SK-N-SH treated with all-trans-retinoic acid at 6 μM for 48 hours (cell line): ENCODE measurements at regions not wholly inside any gene's neighbourhood (a gene's known extent, or its start where the extent isn't known, plus 50 kb on each side); places are given as distances from the start of the nearest gene placed in this dataset.

ENCODE experiments used
- ARNTL ChIP-seq: fragments of 450-650 bp; formaldehyde crosslinking; IDR thresholded peaks from 2 replicates; pipeline ENCODE4 v1.5.0; 2020; ENCODE audit warnings: low read depth, mild to moderate bottlenecking, moderate library complexity, borderline replicate concordance
- ESRRG ChIP-seq: fragments of 250-450 bp; sonication (Bioruptor Pico); IDR thresholded peaks from 2 replicates; pipeline ENCODE4 v1.6.1; 2021; ENCODE audit warnings: mild to moderate bottlenecking
- PPARA ChIP-seq: fragments of 250-450 bp; sonication (Bioruptor Pico); IDR thresholded peaks from 2 replicates; pipeline ENCODE4 v1.5.0; 2020; ENCODE audit warnings: mild to moderate bottlenecking, borderline replicate concordance
- RARB ChIP-seq: fragments of 250-450 bp; sonication (Bioruptor Pico); IDR thresholded peaks from 2 replicates; pipeline ENCODE4 v1.8.0; 2021; ENCODE audit warnings: mild to moderate bottlenecking, moderate library complexity
- SNAI2 ChIP-seq: fragments of 250-450 bp; sonication (Bioruptor Pico); IDR thresholded peaks from 2 replicates; pipeline ENCODE4 v1.5.0; 2020; ENCODE audit warnings: mild to moderate bottlenecking, moderate library complexity
- TOX ChIP-seq: fragments of 250-450 bp; sonication (Bioruptor Pico); IDR thresholded peaks from 2 replicates; pipeline ENCODE4 v1.8.0; 2021; ENCODE audit warnings: mild to moderate bottlenecking, moderate library complexity, borderline replicate concordance
- ZC3H10 ChIP-seq: fragments of 250-450 bp; sonication (Bioruptor Pico); IDR thresholded peaks from 2 replicates; pipeline ENCODE4 v1.5.1; 2021; ENCODE audit warnings: mild to moderate bottlenecking, moderate library complexity
- ZFP3 ChIP-seq: fragments of 250-450 bp; sonication (Bioruptor Pico); IDR thresholded peaks from 2 replicates; pipeline ENCODE4 v1.5.0; 2020; ENCODE audit warnings: mild to moderate bottlenecking, moderate library complexity
- ZFP30 ChIP-seq: fragments of 450-650 bp; formaldehyde crosslinking; IDR thresholded peaks from 2 replicates; pipeline ENCODE4 v1.5.0; 2022; ENCODE audit warnings: mild to moderate bottlenecking, moderate library complexity
- ZNF8 ChIP-seq: fragments of 450-650 bp; formaldehyde crosslinking; IDR thresholded peaks from 2 replicates; pipeline ENCODE4 v1.5.0; 2020; ENCODE audit warnings: mild to moderate bottlenecking, moderate library complexity
- TF ChIP-seq, protein P1 (sequence below): fragments of 250-450 bp; sonication (Bioruptor Pico); IDR thresholded peaks from 2 replicates; pipeline ENCODE4 v1.8.0; 2020; ENCODE audit warnings: mild to moderate bottlenecking, moderate library complexity, borderline replicate concordance
- TF ChIP-seq, protein P2 (sequence below): fragments of 250-450 bp; sonication (Bioruptor Pico); IDR thresholded peaks from 2 replicates; pipeline ENCODE4 v1.5.1; 2020; ENCODE audit warnings: low read depth, mild to moderate bottlenecking, moderate library complexity

DNA sequence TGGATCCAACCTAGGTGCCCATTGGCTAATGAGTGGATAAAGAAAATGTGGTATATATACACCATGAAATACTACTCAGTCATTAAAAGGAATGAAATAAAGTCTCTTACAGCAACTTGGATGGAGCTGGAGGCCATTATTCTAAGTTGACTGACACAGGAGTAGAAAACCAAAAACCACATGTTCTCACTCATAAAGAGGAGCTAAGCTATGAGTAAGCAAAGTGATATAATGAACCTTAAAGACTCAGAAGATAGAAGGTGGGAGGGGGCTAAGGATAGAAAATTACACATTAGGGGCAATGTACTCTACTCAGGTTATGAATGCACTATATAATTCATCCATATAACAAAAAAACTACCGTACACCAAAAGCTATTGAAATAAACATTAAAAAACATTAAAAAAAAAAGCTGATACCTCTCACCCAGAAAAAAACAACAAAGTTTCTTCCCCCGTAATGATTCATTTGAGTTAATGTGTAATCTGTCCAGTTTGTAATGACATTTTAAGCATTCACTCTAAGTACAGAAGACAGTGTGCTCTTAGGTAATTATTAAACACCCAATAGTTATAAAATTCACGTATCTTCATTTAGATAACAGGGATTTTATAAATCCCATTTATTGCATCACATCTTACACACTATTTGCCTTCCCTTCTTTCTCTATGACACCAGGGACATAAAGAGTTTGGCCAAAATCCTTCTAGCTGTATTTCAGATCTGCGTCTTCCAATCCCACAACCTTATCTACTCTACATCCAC is 941.5 kb downstream of the CDH11 start:
- no peak for TF ChIP-seq PPARA (CRISPR knock-in tag)
- TF ChIP-seq SNAI2 (CRISPR knock-in tag) = no peak
- TF ChIP-seq ZFP30 (CRISPR knock-in tag) = no peak
- TF ChIP-seq ZC3H10 (CRISPR knock-in tag) = no peak
- no peak for TF ChIP-seq RARB (CRISPR knock-in tag)
- TF ChIP-seq ARNTL (CRISPR knock-in tag) = no peak
- no peak for TF ChIP-seq ZFP3 (CRISPR knock-in tag)
- TF ChIP-seq, protein P1, sequence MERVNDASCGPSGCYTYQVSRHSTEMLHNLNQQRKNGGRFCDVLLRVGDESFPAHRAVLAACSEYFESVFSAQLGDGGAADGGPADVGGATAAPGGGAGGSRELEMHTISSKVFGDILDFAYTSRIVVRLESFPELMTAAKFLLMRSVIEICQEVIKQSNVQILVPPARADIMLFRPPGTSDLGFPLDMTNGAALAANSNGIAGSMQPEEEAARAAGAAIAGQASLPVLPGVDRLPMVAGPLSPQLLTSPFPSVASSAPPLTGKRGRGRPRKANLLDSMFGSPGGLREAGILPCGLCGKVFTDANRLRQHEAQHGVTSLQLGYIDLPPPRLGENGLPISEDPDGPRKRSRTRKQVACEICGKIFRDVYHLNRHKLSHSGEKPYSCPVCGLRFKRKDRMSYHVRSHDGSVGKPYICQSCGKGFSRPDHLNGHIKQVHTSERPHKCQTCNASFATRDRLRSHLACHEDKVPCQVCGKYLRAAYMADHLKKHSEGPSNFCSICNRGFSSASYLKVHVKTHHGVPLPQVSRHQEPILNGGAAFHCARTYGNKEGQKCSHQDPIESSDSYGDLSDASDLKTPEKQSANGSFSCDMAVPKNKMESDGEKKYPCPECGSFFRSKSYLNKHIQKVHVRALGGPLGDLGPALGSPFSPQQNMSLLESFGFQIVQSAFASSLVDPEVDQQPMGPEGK (CRISPR knock-in tag) = no peak
- no peak for TF ChIP-seq TOX (CRISPR knock-in tag)
- no peak for TF ChIP-seq ESRRG (CRISPR knock-in tag)
- TF ChIP-seq ZNF8 = no peak
- TF ChIP-seq, protein P2, sequence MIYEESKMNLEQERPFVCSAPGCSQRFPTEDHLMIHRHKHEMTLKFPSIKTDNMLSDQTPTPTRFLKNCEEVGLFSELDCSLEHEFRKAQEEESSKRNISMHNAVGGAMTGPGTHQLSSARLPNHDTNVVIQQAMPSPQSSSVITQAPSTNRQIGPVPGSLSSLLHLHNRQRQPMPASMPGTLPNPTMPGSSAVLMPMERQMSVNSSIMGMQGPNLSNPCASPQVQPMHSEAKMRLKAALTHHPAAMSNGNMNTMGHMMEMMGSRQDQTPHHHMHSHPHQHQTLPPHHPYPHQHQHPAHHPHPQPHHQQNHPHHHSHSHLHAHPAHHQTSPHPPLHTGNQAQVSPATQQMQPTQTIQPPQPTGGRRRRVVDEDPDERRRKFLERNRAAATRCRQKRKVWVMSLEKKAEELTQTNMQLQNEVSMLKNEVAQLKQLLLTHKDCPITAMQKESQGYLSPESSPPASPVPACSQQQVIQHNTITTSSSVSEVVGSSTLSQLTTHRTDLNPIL (CRISPR knock-in tag) = no peak
